Fibroblast of gingiva (primary cell): ENCODE measurements at regions not wholly inside any gene's neighbourhood (a gene's known extent, or its start where the extent isn't known, plus 50 kb on each side); places are given as distances from the start of the nearest gene placed in this dataset.
"Not testable (repeated sequence)": the region's sequence is repeated elsewhere in the genome, so short reads cannot be mapped to it uniquely, and the experiment has no call there.

Experiments
- DNase-seq: peaks from one replicate; pipeline ENCODE4 v3.0.0-alpha.2; 2011; ENCODE audit warnings: low read depth

- no peak for DNase-seq
These were observed 1300.5 kb upstream of the TMEM132C start for GRCh38 chr12:126966498-126966897.

- DNase-seq, result no peak
These were observed 1299.8 kb upstream of the TMEM132C start for GRCh38 chr12:126967152-126967551.

- DNase-seq, result no peak
These were observed 1292.2 kb upstream of the TMEM132C start for GRCh38 chr12:126974779-126975178.

- DNase-seq, result no peak
These were observed 1290.4 kb upstream of the TMEM132C start for GRCh38 chr12:126976579-126976978.

- not testable (repeated sequence) for DNase-seq
These were observed 1287.4 kb upstream of the TMEM132C start for GRCh38 chr12:126979564-126979963.

- DNase-seq, result no peak
These were observed 1284.3 kb upstream of the TMEM132C start for GRCh38 chr12:126982707-126983106.

- not testable (repeated sequence) for DNase-seq
These were observed 1283.2 kb upstream of the TMEM132C start for GRCh38 chr12:126983735-126984134.

- not testable (repeated sequence) for DNase-seq
These were observed 1281.3 kb upstream of the TMEM132C start for GRCh38 chr12:126985663-126986062.

- DNase-seq, result no peak
These were observed 1277.4 kb upstream of the TMEM132C start for GRCh38 chr12:126989532-126989931.

- no peak for DNase-seq
These were observed 1273.1 kb upstream of the TMEM132C start for GRCh38 chr12:126993898-126994297.

- no peak for DNase-seq
These were observed 1272.4 kb upstream of the TMEM132C start for GRCh38 chr12:126994599-126994998.

- DNase-seq, result no peak
These were observed 1268.9 kb upstream of the TMEM132C start for GRCh38 chr12:126998031-126998430.

- DNase-seq, result no peak
These were observed 1268.2 kb upstream of the TMEM132C start for GRCh38 chr12:126998747-126999285.

GRCh38 chr12:126999352-126999751 is 1267.6 kb upstream of the TMEM132C start:
- DNase-seq, result no peak

- DNase-seq, result no peak
These were observed 1261.6 kb upstream of the TMEM132C start for GRCh38 chr12:127005406-127005805.

- no peak for DNase-seq
These were observed 1260.0 kb upstream of the TMEM132C start for GRCh38 chr12:127006972-127007371.

- no peak for DNase-seq
These were observed 1258.1 kb upstream of the TMEM132C start for GRCh38 chr12:127008755-127009403.

GRCh38 chr12:127012109-127012508 is 1254.9 kb upstream of the TMEM132C start:
- DNase-seq, result no peak

- DNase-seq, result no peak
These were observed 1253.8 kb upstream of the TMEM132C start for GRCh38 chr12:127013197-127013596.

- no peak for DNase-seq
These were observed 1252.9 kb upstream of the TMEM132C start for GRCh38 chr12:127014079-127014478.

- DNase-seq, result no peak
These were observed 1242.2 kb upstream of the TMEM132C start for GRCh38 chr12:127024791-127025190.

- no peak for DNase-seq
These were observed 1241.4 kb upstream of the TMEM132C start for GRCh38 chr12:127025545-127025944.

GRCh38 chr12:127035011-127035879 is 1231.7 kb upstream of the TMEM132C start:
- no peak for DNase-seq
